ENCODE measurements at regions not wholly inside any gene's neighbourhood (a gene's known extent, or its start where the extent isn't known, plus 50 kb on each side); places are given as distances from the start of the nearest gene placed in this dataset.
"Not testable (repeated sequence)": the region's sequence is repeated elsewhere in the genome, so short reads cannot be mapped to it uniquely, and the experiment has no call there.

DNA sequence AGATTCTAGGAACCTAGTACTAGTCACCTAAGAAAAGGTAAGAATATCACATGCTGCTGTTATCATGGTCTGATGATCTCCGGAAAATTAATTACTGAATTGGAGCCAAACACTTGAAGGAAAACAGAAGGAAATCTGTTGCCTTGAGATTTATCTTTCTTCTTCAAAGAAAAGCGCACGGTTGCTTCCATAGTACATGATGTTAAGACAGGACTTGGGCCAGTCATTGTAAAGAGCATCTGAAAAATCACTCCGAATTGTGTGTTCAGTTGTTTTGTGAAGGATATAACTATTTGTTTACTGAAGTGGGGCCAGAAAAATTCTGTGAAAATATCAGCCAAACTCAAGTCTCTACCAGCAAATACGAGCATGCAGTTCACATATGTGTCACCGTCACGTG lies 134.9 kb upstream of the FOXN3 start:
- TF ChIP-seq, protein P1, sequence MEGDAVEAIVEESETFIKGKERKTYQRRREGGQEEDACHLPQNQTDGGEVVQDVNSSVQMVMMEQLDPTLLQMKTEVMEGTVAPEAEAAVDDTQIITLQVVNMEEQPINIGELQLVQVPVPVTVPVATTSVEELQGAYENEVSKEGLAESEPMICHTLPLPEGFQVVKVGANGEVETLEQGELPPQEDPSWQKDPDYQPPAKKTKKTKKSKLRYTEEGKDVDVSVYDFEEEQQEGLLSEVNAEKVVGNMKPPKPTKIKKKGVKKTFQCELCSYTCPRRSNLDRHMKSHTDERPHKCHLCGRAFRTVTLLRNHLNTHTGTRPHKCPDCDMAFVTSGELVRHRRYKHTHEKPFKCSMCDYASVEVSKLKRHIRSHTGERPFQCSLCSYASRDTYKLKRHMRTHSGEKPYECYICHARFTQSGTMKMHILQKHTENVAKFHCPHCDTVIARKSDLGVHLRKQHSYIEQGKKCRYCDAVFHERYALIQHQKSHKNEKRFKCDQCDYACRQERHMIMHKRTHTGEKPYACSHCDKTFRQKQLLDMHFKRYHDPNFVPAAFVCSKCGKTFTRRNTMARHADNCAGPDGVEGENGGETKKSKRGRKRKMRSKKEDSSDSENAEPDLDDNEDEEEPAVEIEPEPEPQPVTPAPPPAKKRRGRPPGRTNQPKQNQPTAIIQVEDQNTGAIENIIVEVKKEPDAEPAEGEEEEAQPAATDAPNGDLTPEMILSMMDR (IDR thresholded peaks at IDR 0.05; ENCODE audit: insufficient read depth, low read depth, low read length) = no peak
- Histone ChIP-seq H3K4me3 (ENCODE audit: low read depth, low read length) (no peak overlapping the region), H3K27me3 (ENCODE audit: control insufficient read depth, insufficient read depth, low read length) (no peaks in the 10 kb centered on the region), H3K36me3 (ENCODE audit: control insufficient read depth, insufficient read depth, low read length) (no peaks in the 10 kb centered on the region)
- DNase-seq (ENCODE audit: low read depth) = no peak
- ChIA-PET CTCF (no interaction called here), POLR2A (no interaction called here)

DNA sequence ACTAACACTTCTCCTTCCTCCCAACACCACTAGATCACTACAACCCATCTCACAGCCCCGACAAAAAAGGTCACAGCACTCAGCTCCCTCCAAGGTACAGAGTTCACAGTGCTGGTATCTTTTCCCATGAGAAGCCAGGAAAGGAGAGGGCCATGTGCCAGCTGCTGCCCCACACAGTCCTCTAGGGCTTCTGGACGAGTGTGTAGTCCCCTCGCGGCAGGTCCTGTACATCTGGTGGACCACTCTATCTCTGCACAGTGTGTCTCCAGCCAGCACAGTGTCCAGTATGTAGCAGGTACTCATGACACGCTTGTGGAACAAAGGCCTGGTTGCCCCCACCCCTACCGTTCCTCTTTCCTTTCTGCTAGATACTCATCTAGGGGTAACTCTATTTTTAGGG lies 134.4 kb upstream of the FOXN3 start:
- ChIA-PET CTCF (no interaction called here), POLR2A (no interaction called here)
- H3K27me3 ChIP-seq (ENCODE audit: control insufficient read depth, insufficient read depth, low read length) = no peaks in the 10 kb centered on the region
- no peak for DNase-seq (ENCODE audit: low read depth)
- H3K36me3 ChIP-seq (ENCODE audit: control insufficient read depth, insufficient read depth, low read length) = no peaks in the 10 kb centered on the region
- no peak overlapping the region for H3K4me3 ChIP-seq (ENCODE audit: low read depth, low read length)
- TF ChIP-seq, protein P1 (IDR thresholded peaks at IDR 0.05; ENCODE audit: insufficient read depth, low read depth, low read length) = no peak

DNA sequence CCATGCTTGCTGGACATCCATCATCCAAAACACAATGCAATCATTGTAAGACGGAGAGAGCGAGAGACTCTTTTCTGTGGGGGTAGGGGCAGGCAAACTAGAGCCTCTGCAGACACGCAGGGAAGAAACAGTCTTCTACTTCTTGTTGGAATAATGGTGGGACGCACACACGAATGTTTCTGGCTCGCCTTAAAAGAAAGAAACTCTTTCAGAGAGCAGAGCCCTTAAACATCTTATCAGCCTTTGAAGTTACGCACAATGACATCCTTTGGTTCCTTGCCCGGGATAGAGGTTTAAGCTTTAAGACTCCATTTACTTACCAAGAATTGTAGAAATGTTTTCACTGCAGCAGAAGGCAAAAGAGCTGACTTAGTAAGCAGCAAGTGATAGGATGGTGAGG lies 133.8 kb upstream of the FOXN3 start:
- no peaks in the 10 kb centered on the region for H3K27me3 ChIP-seq (ENCODE audit: control insufficient read depth, insufficient read depth, low read length)
- TF ChIP-seq, protein P1 (IDR thresholded peaks at IDR 0.05; ENCODE audit: insufficient read depth, low read depth, low read length) = no peak
- H3K36me3 ChIP-seq (ENCODE audit: control insufficient read depth, insufficient read depth, low read length) = no peaks in the 10 kb centered on the region
- H3K4me3 ChIP-seq (ENCODE audit: low read depth, low read length) = no peak overlapping the region
- CTCF ChIA-PET = interaction anchor here (2.1 kb wide), 1 partner anchor 11 kb away, joined by 4 read pairs; no protein-coding TSS in a partner anchor
- POLR2A ChIA-PET = no interaction called here
- no peak for DNase-seq (ENCODE audit: low read depth)

GRCh38 chr14:89549381-89550125 lies 132.5 kb upstream of the FOXN3 start:
- ChIA-PET CTCF (interaction anchor here (2.1 kb wide), 1 partner anchor 13 kb away, joined by 4 read pairs; no protein-coding TSS in a partner anchor), POLR2A (no interaction called here)
- no peaks in the 10 kb centered on the region for H3K27me3 ChIP-seq (ENCODE audit: control insufficient read depth, insufficient read depth, low read length)
- TF ChIP-seq, protein P1 (IDR thresholded peaks at IDR 0.05; ENCODE audit: insufficient read depth, low read depth, low read length) = no peak
- no peak overlapping the region for H3K4me3 ChIP-seq (ENCODE audit: low read depth, low read length)
- DNase-seq (ENCODE audit: low read depth) = no peak
- H3K36me3 ChIP-seq (ENCODE audit: control insufficient read depth, insufficient read depth, low read length) = no peaks in the 10 kb centered on the region; the same call in 1 of the 2 replicates

- CTCF ChIA-PET = interaction anchor here (0.6 kb wide), 1 partner anchor 303 kb away, joined by 3 read pairs; no protein-coding TSS in a partner anchor
- POLR2A ChIA-PET; H3K36me3 ChIP-seq (ENCODE audit: control insufficient read depth, insufficient read depth, low read length); H3K4me3 ChIP-seq (ENCODE audit: low read depth, low read length); H3K27me3 ChIP-seq (ENCODE audit: control insufficient read depth, insufficient read depth, low read length); DNase-seq (ENCODE audit: low read depth): not testable (repeated sequence)
Measured at GRCh38 chr14:89547047-89547446, 130.0 kb upstream of the FOXN3 start.
